ENCODE measurements at regions not wholly inside any gene's neighbourhood (a gene's known extent, or its start where the extent isn't known, plus 50 kb on each side); places are given as distances from the start of the nearest gene placed in this dataset.
"Not testable (repeated sequence)": the region's sequence is repeated elsewhere in the genome, so short reads cannot be mapped to it uniquely, and the experiment has no call there.

DNA sequence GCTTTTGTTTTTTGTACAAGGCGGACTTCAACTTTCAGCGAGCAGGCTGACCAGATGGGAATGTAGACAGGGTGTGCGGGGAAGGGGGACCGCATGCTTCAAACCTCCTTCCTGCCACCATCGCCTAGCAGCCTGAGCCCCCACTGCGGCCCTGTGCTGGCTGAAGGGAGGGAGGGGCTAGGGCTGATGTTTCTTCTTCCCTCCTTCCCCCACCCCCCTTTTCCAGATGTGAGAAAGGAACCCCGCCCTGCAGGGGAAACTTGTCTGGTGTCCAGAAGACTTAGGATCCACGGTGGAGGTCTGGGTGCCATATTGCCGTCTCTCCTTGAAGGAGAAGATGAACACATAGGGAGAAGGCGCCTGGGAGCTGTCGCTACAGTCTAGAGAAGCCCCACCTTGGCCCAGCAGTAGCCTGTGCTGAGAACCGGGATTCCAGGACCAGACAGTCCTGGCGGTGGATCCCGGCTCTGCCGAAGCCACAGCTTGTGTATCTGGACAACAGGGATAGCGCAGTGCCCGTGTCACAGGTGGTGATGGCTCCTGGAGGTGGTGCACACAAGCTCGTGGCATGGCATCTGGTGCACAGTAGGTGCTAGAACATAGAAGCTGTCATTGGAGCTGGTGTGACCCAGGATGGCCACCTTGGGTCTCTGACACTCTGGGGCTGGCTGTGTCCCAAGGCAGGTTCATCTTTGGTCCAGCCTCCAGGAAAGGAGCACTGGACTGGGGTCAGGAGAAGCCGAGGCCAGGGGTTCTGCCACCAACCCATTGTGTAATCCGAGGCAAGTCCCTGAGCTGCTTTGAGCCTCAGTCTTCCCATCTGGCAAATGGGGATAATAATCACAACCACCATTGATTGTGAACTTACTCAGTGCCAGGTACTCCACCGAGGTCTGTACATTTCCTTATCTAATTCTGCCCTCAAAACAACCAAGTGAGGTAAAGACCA lies 205.6 kb downstream of the C9orf50 start:
- WGBS, 2 donors = 85 to 91% methylated on average over 6 to 21 of the region's 21 CpGs
- Histone ChIP-seq H3K27me3 (no peaks in the 10 kb centered on the region), H3K4me1 (peaks cover 24 to 34% (median 30%) of the 10 kb centered on the region in 4 donors), H3K36me3 (no peaks in the 10 kb centered on the region), H3K9me3 (no peaks in the 10 kb centered on the region), H3K27ac (peak overlapping the region; percentile 95 to 99 (median 98)), H3K4me3 (no peak overlapping the region)
- no peak for DNase-seq
- ATAC-seq (ENCODE audit: low FRiP score in 2 of 2) = no peak
- TF ChIP-seq POLR2AphosphoS5 (IDR thresholded peaks at IDR 0.05) = no peak
- TF ChIP-seq EP300 (IDR thresholded peaks at IDR 0.05) = no peak
- no peak for TF ChIP-seq POLR2A (IDR thresholded peaks at IDR 0.05)
- TF ChIP-seq, protein P1, sequence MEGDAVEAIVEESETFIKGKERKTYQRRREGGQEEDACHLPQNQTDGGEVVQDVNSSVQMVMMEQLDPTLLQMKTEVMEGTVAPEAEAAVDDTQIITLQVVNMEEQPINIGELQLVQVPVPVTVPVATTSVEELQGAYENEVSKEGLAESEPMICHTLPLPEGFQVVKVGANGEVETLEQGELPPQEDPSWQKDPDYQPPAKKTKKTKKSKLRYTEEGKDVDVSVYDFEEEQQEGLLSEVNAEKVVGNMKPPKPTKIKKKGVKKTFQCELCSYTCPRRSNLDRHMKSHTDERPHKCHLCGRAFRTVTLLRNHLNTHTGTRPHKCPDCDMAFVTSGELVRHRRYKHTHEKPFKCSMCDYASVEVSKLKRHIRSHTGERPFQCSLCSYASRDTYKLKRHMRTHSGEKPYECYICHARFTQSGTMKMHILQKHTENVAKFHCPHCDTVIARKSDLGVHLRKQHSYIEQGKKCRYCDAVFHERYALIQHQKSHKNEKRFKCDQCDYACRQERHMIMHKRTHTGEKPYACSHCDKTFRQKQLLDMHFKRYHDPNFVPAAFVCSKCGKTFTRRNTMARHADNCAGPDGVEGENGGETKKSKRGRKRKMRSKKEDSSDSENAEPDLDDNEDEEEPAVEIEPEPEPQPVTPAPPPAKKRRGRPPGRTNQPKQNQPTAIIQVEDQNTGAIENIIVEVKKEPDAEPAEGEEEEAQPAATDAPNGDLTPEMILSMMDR (IDR thresholded peaks at IDR 0.05) = no peak

DNA sequence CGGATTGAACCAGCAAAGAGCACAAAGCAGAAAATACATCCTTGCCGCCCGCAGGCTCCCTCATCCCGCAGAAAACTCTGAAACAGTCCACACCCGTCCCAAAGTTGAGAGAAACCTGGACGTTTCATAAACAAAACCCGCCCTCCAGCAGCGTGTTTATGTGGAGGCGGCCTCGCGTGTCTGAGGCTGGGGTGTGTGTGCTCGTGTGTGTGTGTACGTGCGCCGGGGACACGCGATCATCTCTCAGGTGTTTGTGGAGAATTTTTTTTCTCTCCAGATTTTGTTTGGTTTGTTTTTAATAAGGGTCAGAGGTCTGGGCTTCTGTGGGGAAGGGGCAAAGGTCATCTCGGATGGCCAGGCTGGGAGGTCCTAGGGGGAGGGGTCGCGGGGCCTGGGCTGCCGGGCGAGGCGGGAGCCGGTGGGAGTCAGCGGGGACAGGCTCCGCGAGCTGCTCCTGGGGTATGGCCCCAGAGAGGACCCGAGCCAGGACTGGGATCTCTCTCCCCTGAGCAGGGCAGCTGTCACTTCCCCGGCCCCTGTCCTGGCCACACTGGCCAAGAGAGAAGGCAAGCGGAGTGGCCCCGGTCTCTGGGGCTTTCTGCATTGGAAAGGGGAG lies 206.4 kb downstream of the C9orf50 start:
- Histone ChIP-seq H3K4me1 (peaks cover 24 to 34% (median 30%) of the 10 kb centered on the region in 4 donors), H3K27ac (peak overlapping the region; percentile 95 to 99 (median 98)), H3K27me3 (no peaks in the 10 kb centered on the region), H3K36me3 (no peaks in the 10 kb centered on the region), H3K4me3 (peak overlapping the region in 3 of 4 donors; percentile 54 to 70 (median 57)), H3K9me3 (no peaks in the 10 kb centered on the region)
- 30 to 48% methylated on average over 23 to 31 of the region's 31 CpGs for WGBS, 2 donors
- TF ChIP-seq POLR2AphosphoS5 (IDR thresholded peaks at IDR 0.05) = peak; percentile 16 to 18
- no peak for TF ChIP-seq EP300 (IDR thresholded peaks at IDR 0.05)
- DNase-seq (peak in 1 of 2 donors; percentile 82), ATAC-seq (ENCODE audit: low FRiP score in 2 of 2) (peak in 1 of 2 donors; percentile 25)

DNA sequence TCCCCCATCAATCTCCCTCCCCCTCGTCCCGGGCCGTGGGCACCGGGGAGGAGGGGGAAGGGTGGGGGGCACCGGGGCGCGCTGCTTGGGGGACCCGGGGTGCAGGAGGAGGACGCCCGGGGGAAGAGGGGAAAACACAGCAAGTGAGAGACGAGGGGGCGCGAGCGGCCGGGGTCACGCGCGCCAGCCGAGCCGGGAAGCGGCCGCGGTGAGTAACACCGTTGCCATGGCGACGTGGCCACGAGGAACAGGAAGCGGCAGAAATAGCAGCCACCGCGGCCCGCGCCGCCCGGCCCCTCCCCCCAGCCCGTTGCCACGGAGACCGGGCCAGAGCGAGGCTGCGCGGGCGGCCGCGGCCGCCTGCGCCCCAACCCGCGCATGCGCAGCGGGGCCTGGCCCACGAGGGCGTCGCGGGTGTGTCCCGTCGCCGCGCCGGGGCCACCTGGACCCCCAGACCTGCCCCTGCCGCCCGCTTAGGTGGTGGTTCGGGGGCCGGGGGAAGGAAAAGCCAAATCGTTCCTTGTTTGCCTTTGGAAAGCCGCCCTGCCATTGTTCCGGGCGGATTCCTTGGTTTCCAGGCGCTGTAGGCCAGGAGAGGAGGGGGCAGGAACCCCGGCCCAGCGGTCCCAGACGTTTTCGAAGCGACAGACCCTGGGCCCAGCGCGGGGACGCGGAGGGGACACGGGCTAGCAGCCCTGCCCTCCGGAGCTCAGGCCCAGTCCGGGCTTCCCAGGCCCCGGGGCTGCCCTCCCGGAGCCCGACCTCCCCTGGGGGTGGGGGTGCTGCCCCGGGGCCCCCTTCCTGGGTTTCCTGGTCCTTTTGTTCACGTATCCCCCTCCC lies 207.1 kb downstream of the C9orf50 start:
- Histone ChIP-seq H3K27me3 (no peaks in the 10 kb centered on the region), H3K4me1 (peaks cover 24 to 35% (median 31%) of the 10 kb centered on the region in 4 donors), H3K36me3 (no peaks in the 10 kb centered on the region), H3K4me3 (peak overlapping the region; percentile 27 to 70 (median 56)), H3K9me3 (no peaks in the 10 kb centered on the region), H3K27ac (peak overlapping the region; percentile 95 to 99 (median 98))
- 0% methylated on average over 10 to 24 of the region's 84 CpGs for WGBS, 2 donors
- DNase-seq (peak; percentile 100), ATAC-seq (ENCODE audit: low FRiP score in 2 of 2) (peak; percentile 90 to 96)
- TF ChIP-seq, protein P1 (IDR thresholded peaks at IDR 0.05) = peak in 2 of 6 experiments; percentile 28 to 31
- TF ChIP-seq POLR2A (IDR thresholded peaks at IDR 0.05) (peak in 3 of 4 donors; percentile 78 to 97 (median 82)), EP300 (IDR thresholded peaks at IDR 0.05) (peak in 3 of 4 donors; percentile 17 to 77 (median 39)), POLR2AphosphoS5 (IDR thresholded peaks at IDR 0.05) (peak; percentile 91 to 94)

DNA sequence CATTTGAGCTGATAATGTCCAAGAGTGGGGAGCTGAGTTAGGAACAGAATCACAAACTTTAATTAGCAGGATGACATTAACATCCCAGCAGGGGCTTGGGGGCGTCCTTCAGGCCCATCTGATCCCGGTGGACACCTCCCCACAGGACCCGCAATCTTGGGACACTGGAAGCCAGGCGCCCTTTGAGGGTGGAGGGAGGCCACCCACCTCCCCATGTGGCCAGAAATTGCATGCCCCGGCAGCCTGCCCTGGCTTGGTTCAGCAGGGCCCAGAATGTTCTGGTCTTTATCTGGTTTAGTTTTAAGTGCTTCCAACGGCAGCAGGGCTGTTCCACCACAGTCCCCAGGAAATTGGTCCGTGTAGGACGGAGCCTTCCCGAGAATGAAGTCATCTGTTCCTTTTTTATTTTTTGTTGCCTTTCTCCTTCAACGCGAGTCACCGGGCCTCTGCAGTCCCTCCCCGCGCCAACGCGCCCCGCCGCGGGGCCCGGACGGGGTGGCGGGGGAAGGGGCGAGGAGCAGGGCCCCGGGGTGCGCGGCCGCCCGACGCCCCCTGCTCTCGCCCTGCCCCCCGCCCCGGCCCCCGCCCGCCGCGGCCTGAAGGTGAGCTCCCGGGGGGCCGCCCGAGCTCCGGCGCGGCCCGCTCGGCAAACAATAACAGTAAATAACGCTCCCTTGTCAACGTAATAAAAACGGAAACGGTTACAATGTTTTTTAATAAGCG lies 207.9 kb downstream of the C9orf50 start:
- peak overlapping the region; percentile 95 to 99 (median 98) for H3K27ac ChIP-seq
- TF ChIP-seq, protein P1 (IDR thresholded peaks at IDR 0.05) = peak in 2 of 6 experiments; percentile 13 to 34
- TF ChIP-seq EP300 (IDR thresholded peaks at IDR 0.05) (peak in 1 of 4 donors; percentile 53), POLR2AphosphoS5 (IDR thresholded peaks at IDR 0.05) (peak; percentile 46 to 58), POLR2A (IDR thresholded peaks at IDR 0.05) (peak in 2 of 4 donors; percentile 4 to 30)
- H3K36me3 ChIP-seq = no peaks in the 10 kb centered on the region
- H3K4me3 ChIP-seq = peak overlapping the region; percentile 27 to 70 (median 56)
- no peaks in the 10 kb centered on the region for H3K9me3 ChIP-seq
- H3K4me1 ChIP-seq = peaks cover 24 to 38% (median 31%) of the 10 kb centered on the region in 4 donors
- DNase-seq (peak; percentile 63 to 92), ATAC-seq (ENCODE audit: low FRiP score in 2 of 2) (peak; percentile 57 to 58)
- no peaks in the 10 kb centered on the region for H3K27me3 ChIP-seq
- WGBS, 2 donors = 5 to 6% methylated on average over 18 to 48 of the region's 49 CpGs

DNA sequence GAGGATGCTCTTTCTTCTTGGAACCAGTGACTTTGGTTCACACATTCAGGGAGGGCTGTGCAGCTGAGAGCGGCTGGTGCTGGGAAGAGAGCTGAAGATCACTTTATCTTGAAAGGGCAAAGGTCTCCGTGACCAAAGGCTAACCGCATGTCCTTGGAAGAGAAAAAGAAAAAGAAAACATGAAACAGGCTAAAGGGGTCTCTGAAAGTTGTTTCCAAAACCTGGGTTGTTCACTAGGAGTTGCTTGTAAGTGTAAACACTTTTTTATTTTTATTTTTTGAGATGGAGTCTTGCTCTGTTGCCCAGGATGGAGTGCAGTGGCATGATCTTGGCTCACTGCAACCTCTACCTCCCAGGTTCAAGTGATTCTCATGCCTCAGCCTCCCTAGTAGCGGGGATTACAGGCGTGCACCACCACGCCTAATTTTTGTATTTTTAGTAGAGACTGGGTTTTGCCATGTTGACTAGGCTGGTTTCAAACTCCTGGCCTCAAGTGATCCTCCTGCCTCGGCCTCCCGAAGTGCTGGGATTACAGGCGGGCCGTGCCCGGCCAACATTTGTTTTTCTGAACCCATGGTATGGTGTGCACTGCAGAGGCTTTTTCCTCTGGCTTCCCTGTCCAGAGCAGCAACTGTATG lies 208.6 kb downstream of the C9orf50 start:
- DNase-seq; H3K9me3 ChIP-seq; H3K4me3 ChIP-seq; H3K36me3 ChIP-seq; H3K27me3 ChIP-seq; ATAC-seq (ENCODE audit: low FRiP score in 2 of 2): not testable (repeated sequence)
- 93 to 98% methylated on average over 11 of the region's 11 CpGs for WGBS, 2 donors
- H3K4me1 ChIP-seq = peaks cover 24 to 38% (median 31%) of the 10 kb centered on the region in 4 donors
- peak overlapping the region; percentile 95 to 99 (median 98) for H3K27ac ChIP-seq
